GM21723 (cell line): ENCODE measurements at regions not wholly inside any gene's neighbourhood (a gene's known extent, or its start where the extent isn't known, plus 50 kb on each side); places are given as distances from the start of the nearest gene placed in this dataset.

Source experiments
- ATAC-seq: cut with Tn5 transposase; IDR thresholded peaks from one replicate; pipeline ENCODE4 v1.9.1; 2021; ENCODE audit warnings: mild to moderate bottlenecking, moderate library complexity; ENCODE audit not compliant: unreplicated experiment

- ATAC-seq: no peak
Measured at GRCh38 chr2:217328622-217328978, 468.7 kb upstream of the TNP1 start.

GRCh38 chr2:217327953-217328621, 468.2 kb upstream of the TNP1 start:
- no peak for ATAC-seq

GRCh38 chr2:217326238-217327022, 466.6 kb upstream of the TNP1 start:
- ATAC-seq: no peak

DNA sequence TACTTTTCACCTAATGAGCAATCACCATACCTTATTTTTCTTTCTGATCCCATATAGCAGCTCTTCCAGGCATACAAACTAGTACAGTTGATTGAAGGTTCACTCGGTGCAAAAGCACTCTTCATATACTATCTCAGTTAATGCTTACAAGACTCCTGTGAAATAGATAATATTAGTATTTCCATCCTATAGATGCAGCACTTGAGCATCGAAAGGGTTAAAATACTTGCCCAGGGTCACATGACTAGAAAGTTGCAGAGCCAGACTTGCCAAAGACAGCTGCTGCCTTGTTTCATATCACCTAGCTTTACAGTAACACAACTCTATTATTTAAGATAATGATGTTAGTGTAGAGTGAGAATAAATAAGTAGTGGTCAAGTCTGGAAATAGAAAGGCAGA, 466.0 kb upstream of the TNP1 start:
- ATAC-seq: no peak

DNA sequence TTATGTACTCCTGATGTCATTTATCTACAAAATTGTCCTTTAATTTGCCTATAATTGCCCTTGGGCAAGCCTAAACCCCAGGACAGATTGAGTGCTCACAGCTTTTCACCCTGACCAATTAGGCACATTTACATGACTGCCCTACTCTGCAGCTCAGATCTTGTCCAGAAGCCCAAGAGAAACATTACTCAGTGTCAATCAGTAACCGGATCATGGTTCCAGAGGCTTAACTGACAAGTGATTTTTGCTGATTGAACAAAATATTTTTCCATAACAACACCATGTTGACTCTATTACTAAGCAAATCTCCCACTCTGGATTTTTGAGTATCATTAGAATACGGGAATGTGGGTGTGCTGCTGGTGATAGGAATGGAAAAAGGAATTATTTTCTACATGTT, 465.4 kb upstream of the TNP1 start:
- no peak for ATAC-seq

GRCh38 chr2:217316743-217317142, 456.9 kb upstream of the TNP1 start:
- no peak for ATAC-seq

DNA sequence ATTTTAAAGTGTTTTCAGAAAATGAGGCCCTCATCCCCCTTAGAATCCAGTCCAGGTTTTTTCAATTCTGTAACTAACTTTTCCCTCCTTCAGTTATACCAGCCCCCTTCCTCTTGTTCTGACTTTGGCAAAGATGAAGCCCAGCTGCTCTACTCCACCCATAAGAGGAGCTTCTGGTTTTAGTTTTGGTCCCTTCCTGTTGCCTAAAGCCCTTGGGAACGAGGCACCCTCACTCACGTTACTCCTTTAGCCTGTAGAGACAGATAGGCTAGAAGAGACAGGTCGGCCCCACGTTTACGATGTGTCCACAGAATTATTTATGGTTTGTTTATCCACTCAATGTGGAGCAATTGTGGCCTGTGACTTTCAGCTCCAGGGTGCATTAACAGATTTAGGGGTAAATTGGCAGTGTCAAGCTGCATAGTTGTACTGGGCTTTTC, 454.2 kb upstream of the TNP1 start:
- no peak for ATAC-seq

DNA sequence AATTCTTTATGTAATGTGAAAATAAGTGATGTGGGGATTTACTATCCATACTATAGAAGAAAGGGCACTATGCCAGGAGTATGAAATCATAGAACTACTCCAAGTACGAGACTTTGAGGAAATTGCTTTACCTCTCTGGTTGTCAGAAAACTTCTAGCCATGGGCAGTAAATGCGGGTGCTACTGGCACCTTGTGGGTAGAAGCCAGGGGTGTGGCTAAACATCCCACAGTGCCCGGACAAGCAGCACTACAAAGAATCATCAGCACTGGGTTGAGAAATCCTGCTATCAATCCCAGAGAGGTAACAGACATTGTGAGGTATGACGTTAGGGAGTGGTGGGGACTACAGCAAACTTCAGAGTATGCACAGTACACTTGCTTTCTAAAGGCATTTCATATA, 453.5 kb upstream of the TNP1 start:
- no peak for ATAC-seq

DNA sequence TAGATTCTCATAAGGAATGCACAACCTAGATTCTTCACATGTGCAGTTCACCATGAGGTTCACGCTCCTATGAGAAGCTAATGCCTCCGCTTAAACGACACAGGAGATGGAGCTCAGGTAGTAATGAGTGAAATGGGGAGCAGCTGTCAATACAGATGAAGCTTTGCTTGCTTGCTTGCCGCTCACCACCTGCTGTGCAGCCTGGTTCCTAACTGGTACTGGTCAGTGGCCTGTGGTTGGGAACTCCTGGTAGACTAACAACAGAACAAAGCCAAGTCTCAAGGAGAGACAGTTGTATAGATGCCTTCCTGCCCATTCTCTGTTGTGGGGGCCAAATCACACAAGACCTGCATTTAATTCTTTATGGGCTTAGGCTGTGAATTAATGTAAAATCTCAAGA, 449.2 kb upstream of the TNP1 start:
- no peak for ATAC-seq

DNA sequence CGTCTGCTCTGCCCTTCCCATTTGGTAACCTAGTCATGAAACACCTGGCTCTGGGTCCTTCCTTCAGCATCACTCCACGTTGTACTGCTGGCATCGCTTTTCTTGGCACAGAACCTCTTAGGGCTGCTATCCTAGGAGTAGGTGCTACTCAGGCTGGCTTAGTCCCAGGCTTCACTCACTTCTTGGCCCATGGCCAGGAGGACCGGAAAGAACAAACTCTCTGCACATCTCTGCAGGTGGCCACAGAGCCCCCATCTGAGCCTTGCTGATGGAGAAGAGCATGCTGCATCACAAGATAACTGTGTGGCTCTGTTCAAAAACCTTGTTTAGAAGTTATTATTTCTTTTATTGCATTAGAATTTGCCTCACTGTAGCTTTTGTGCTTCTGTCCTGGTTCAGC, 447.2 kb upstream of the TNP1 start:
- no peak for ATAC-seq

DNA sequence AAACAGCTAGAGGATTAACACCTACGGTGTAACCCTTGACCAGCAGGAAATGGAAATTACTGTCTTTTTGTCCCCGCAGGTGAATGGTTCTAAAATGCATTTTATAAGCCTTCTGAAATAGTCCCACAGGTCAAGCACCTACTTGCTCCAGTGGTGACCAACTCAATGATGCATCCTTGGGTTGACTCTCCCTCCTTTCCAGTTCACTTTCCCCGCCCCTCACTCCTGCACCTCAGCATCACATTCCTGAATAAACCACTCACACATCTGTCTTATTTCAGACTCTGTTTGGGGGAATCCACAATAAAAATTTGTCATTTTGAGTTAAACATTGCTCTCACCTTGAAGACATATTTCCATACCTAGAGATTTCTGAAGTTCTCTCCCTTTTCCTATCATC, 446.0 kb upstream of the TNP1 start:
- no peak for ATAC-seq

DNA sequence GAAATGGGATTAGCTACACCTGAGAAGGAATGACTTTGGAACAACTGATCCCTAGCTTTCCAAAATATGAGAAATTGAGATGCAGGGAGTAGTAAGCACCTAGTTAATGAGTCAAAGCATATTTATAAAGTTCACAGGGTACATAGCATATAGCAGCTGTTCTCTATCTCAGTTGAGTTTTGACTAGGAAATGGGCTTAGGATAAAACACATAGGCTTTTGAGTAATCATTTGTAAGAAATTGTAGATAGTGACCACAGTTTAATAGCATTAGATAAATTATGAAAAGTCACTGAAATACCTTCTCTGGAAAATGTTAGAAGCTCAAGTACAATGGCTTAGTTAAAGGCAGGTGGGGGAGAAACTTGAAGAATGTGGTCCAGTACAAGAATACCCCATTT, 444.7 kb upstream of the TNP1 start:
- ATAC-seq: no peak

- no peak for ATAC-seq
Measured at GRCh38 chr2:217302856-217303255, 443.0 kb upstream of the TNP1 start.

DNA sequence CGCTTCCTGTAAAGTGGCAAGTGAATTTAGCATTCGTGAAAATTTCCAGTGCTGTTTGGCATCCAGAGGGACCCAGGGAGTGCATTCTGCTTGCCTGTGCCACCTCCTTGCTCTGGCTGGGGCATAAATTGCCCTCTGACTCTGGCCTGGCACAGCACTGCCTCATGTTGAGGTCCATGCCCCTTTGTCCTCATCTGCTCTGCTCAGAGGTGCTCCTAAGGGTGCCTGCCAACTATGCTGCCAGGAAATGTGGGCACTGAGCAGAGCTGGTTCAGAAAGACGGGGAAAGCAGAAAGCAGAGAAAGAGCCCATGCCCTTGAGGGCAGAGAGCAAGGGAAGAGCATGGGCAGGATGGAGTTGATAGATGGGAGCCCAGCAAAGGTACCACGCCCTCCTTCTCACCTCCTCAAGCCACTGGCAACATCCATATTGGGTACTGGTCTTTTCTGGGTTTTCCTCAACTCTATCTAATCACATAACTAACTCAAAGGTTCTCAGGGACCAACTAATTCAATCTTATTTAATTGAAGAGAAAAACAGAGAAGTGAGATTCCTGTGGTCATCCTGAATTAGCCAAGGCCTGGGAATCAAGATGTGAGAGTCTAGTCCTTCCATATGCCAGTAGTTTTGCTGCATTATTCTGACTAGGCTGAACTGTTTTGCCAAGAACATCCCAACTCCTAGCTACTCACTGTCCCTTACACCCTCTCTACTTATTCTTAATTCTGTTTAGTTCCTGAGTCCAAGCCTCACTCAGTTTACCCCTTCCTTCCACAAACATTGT, 441.5 kb upstream of the TNP1 start:
- no peak for ATAC-seq

DNA sequence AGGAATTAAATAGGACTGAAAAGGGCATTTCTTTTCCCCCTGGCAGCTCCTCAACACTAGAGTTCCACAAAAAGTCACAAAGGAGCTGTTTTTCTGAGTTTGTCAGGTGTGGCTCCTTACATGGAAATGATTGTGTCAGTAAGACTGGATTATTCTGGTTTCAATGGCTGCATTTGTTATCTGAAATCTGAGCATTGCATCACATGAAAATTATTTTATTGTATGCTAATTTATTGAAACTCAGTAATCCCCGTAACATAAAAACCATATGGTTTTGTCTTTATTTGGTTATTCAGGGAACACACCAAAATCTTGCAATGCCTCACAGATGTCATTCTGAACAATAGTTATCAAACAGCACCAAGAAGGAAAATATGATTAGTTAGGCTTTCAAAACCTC, 439.7 kb upstream of the TNP1 start:
- ATAC-seq: no peak

- no peak for ATAC-seq
Measured at GRCh38 chr2:217297096-217297495, 437.2 kb upstream of the TNP1 start.

GRCh38 chr2:217294818-217295217, 435.0 kb upstream of the TNP1 start:
- ATAC-seq: no peak

DNA sequence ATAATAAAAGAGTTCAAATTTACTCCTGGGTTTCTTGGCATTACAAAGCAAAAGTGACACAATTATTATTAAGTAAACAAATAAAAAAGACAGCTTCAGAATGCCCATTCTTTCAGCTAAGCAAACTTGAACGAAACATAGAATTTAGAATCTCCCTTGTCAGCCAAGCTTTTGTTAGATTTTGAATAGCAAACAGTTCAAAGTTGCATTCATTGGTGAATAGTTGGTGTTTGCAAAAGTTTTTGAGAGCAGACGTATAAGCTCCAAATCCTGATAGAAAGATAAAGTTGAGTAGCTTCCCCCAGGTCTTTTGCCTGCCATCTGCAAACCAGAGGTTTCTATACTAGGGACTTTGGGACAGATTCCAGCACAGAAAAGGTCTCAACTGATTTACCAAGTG, 434.3 kb upstream of the TNP1 start:
- no peak for ATAC-seq

DNA sequence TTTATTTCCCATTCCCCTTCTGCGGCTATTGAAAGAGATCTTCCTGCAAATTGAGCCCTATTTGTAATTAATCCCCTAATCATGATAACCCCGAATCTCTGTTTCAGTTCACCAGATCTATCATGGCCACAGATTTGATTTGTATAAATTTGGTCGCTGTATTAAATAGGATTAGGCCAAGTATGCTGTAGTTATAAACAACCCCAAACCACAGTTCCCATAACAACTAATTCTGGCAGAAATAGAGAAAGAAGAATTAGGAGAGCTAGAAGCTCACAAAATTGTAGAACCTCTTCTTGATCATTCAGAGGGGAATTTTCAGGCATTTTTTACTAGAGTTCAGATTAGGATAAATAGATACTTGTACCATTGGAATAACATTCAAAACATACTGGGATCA, 433.7 kb upstream of the TNP1 start:
- no peak for ATAC-seq

DNA sequence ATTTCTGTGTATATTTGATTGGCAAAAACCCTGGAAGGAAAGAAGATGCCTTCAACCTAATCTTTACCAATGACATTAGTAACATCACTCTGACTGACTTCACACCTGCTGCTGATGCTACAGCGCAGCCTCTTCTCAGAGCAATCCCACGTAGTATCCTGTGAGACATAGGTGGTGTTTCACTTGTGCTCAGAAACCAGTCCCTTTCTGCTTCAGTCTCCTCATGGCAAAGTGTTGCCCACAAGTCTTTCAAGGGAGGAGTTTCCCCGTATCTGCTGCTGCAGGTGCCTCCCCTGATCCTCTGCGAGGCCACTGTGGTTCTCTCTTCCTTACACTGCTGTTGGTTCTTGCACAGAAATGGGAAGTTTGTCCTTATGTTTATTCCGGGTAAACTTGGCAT, 433.2 kb upstream of the TNP1 start:
- ATAC-seq: no peak

GRCh38 chr2:217291259-217291658, 431.4 kb upstream of the TNP1 start:
- ATAC-seq: no peak

- ATAC-seq: no peak
Measured at GRCh38 chr2:217290467-217290866, 430.6 kb upstream of the TNP1 start.
